ENCODE measurements at regions not wholly inside any gene's neighbourhood (a gene's known extent, or its start where the extent isn't known, plus 50 kb on each side); places are given as distances from the start of the nearest gene placed in this dataset.

DNA sequence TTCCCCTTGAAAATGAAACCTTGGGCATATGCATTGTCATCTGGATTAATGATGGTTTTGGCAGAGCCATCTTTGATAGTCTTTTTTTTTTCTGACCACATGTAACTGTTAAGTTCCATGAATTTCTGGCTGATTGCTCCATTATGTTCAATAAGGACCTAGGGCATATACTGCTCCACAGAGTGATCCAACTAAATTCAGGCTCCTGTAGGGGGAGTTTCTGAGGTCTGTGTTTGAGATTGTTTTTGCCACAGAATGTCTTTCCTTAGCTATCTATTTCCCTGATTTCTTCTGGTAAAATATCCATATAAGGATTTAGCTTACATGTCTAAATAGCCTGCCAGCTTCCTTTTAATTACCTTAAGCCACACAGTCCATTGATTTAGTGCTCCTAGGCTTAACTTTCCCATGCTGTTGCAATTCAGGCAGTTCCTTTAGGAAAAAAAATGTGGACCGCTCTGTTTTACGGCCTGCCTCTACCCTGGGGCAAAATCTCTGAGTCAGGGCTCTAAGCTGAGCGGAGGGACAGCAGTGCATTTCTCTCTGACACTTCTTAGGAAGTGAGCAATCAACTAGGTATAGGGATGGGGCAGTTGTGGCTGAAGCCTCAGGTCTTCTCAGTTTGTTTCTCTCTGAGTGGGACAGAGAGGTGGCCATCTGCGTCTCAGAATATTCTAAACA is 796.2 kb downstream of the NR2F2 start:
- Histone ChIP-seq H3K79me2 (ENCODE audit: insufficient read depth, low read length) (no peaks in the 10 kb centered on the region), H3K4me1 (ENCODE audit: insufficient read depth, low read length) (no peaks in the 10 kb centered on the region), H2AFZ (ENCODE audit: low read length) (no peak overlapping the region), H3K27me3 (ENCODE audit: control insufficient read depth in 1 of 2, insufficient read depth in 2 of 2, low read length in 2 of 2) (no peaks in the 10 kb centered on the region), H3K9ac (ENCODE audit: insufficient read depth, low read depth, low read length) (no peak overlapping the region), H3K36me3 (replicated peaks in 1 of 2; ENCODE audit: control insufficient read depth in 1 of 2, insufficient read depth in 2 of 2, low read length in 2 of 2) (no peaks in the 10 kb centered on the region), H3K4me3 (replicated peaks in 1 of 3; ENCODE audit: insufficient read depth in 1 of 3, low read depth in 2 of 3, low read length in 3 of 3) (no peak overlapping the region), H3K27ac (ENCODE audit: extremely low read length, insufficient read depth, low read length) (no peak overlapping the region), H3K9me3 (ENCODE audit: low read length) (peaks cover 56% of the 10 kb centered on the region), H4K20me1 (ENCODE audit: insufficient read depth, low read length) (no peaks in the 10 kb centered on the region), H3K4me2 (ENCODE audit: low read depth, low read length) (no peak overlapping the region)
- BruUV-seq (replicated peaks) = no TSS peak
- ATAC-seq (no peak), FAIRE-seq (no peak), DNase-seq (ENCODE audit: low spot score) (no peak)
- in situ Hi-C loops (cut with HindIII; ENCODE audit: extremely low pct_ligation_motif_present, low pct_unique_long_range_greater_than_20kb) = no loop called here
- 3% methylated on average over 4 of the region's 4 CpGs for WGBS (ENCODE audit: low lambda C conversion rate)
- intact Hi-C loops (cut with micrococcal nuclease; ENCODE audit: unreplicated experiment) = no loop called here
- ChIA-PET CTCF (ENCODE audit: low intra/inter-chr PET ratio, low total read pairs) (no interaction called here), POLR2A (no interaction called here)
- no peak for TF ChIP-seq PHF5A (CRISPR knock-in tag; IDR thresholded peaks at IDR 0.05; ENCODE audit: low read depth, unreplicated experiment)
- no peak for TF ChIP-seq MAZ (IDR thresholded peaks at IDR 0.05; ENCODE audit: borderline replicate concordance, low read depth, low read length)
- TF ChIP-seq MAZ (CRISPR knock-in tag; IDR thresholded peaks at IDR 0.05; ENCODE audit: low read depth) = no peak
- no peak for TF ChIP-seq XRCC5 (optimal IDR thresholded peaks at IDR 0.05; ENCODE audit: low read length)
- TF ChIP-seq, protein P1, sequence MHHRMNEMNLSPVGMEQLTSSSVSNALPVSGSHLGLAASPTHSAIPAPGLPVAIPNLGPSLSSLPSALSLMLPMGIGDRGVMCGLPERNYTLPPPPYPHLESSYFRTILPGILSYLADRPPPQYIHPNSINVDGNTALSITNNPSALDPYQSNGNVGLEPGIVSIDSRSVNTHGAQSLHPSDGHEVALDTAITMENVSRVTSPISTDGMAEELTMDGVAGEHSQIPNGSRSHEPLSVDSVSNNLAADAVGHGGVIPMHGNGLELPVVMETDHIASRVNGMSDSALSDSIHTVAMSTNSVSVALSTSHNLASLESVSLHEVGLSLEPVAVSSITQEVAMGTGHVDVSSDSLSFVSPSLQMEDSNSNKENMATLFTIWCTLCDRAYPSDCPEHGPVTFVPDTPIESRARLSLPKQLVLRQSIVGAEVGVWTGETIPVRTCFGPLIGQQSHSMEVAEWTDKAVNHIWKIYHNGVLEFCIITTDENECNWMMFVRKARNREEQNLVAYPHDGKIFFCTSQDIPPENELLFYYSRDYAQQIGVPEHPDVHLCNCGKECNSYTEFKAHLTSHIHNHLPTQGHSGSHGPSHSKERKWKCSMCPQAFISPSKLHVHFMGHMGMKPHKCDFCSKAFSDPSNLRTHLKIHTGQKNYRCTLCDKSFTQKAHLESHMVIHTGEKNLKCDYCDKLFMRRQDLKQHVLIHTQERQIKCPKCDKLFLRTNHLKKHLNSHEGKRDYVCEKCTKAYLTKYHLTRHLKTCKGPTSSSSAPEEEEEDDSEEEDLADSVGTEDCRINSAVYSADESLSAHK (CRISPR knock-in tag; IDR thresholded peaks at IDR 0.05; ENCODE audit: borderline replicate concordance) = no peak
- TF ChIP-seq, protein P2, sequence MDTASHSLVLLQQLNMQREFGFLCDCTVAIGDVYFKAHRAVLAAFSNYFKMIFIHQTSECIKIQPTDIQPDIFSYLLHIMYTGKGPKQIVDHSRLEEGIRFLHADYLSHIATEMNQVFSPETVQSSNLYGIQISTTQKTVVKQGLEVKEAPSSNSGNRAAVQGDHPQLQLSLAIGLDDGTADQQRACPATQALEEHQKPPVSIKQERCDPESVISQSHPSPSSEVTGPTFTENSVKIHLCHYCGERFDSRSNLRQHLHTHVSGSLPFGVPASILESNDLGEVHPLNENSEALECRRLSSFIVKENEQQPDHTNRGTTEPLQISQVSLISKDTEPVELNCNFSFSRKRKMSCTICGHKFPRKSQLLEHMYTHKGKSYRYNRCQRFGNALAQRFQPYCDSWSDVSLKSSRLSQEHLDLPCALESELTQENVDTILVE (CRISPR knock-in tag; IDR thresholded peaks at IDR 0.05) = no peak
- TF ChIP-seq MATR3 (CRISPR knock-in tag; IDR thresholded peaks at IDR 0.05) = no peak
- TF ChIP-seq, protein P3, sequence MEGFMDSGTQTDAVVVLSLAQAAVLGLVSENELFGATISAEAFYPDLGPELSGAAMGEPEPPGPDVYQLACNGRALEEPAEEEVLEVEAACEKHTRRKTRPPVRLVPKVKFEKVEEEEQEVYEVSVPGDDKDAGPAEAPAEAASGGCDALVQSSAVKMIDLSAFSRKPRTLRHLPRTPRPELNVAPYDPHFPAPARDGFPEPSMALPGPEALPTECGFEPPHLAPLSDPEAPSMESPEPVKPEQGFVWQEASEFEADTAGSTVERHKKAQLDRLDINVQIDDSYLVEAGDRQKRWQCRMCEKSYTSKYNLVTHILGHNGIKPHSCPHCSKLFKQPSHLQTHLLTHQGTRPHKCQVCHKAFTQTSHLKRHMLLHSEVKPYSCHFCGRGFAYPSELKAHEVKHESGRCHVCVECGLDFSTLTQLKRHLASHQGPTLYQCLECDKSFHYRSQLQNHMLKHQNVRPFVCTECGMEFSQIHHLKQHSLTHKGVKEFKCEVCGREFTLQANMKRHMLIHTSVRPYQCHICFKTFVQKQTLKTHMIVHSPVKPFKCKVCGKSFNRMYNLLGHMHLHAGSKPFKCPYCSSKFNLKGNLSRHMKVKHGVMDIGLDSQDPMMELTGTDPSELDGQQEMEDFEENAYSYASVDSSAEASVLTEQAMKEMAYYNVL (CRISPR knock-in tag; IDR thresholded peaks at IDR 0.05; ENCODE audit: borderline replicate concordance) = no peak
- TF ChIP-seq FOXO1 (CRISPR knock-in tag; IDR thresholded peaks at IDR 0.05) = no peak
- no peak for TF ChIP-seq ZBTB7A (CRISPR knock-in tag; IDR thresholded peaks at IDR 0.05)
- no peak for TF ChIP-seq TARDBP (CRISPR knock-in tag; IDR thresholded peaks at IDR 0.05)
- TF ChIP-seq MAFF (IDR thresholded peaks at IDR 0.05; ENCODE audit: low read depth, low read length) = no peak
- no peak for TF ChIP-seq ZNF83 (CRISPR knock-in tag; IDR thresholded peaks at IDR 0.05; ENCODE audit: borderline replicate concordance)
- no peak for TF ChIP-seq FOXK2 (IDR thresholded peaks at IDR 0.05)
- no peak for TF ChIP-seq SIX4 (CRISPR knock-in tag; IDR thresholded peaks at IDR 0.05)
- no peak for TF ChIP-seq PAWR (CRISPR knock-in tag; IDR thresholded peaks at IDR 0.05; ENCODE audit: borderline replicate concordance)
- no peak for TF ChIP-seq MEF2D (CRISPR knock-in tag; IDR thresholded peaks at IDR 0.05)
- TF ChIP-seq SMYD3 (CRISPR knock-in tag; IDR thresholded peaks at IDR 0.05) = no peak
- TF ChIP-seq, protein P4, sequence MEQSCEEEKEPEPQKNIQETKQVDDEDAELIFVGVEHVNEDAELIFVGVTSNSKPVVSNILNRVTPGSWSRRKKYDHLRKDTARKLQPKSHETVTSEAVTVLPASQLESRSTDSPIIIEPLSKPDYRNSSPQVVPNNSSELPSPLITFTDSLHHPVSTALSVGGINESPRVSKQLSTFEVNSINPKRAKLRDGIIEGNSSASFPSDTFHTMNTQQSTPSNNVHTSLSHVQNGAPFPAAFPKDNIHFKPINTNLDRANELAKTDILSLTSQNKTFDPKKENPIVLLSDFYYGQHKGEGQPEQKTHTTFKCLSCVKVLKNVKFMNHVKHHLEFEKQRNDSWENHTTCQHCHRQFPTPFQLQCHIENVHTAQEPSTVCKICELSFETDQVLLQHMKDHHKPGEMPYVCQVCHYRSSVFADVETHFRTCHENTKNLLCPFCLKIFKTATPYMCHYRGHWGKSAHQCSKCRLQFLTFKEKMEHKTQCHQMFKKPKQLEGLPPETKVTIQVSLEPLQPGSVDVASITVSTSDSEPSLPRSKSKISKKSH (CRISPR knock-in tag; IDR thresholded peaks at IDR 0.05; ENCODE audit: borderline replicate concordance) = no peak
- no peak for TF ChIP-seq FOSL2 (CRISPR knock-in tag; IDR thresholded peaks at IDR 0.05)

Measured in HepG2 (cell line).